GM19035 (cell line): ENCODE measurements at regions not wholly inside any gene's neighbourhood (a gene's known extent, or its start where the extent isn't known, plus 50 kb on each side); places are given as distances from the start of the nearest gene placed in this dataset.
"Not testable (repeated sequence)": the region's sequence is repeated elsewhere in the genome, so short reads cannot be mapped to it uniquely, and the experiment has no call there.

Experiments used
- ATAC-seq: cut with Tn5 transposase; IDR thresholded peaks from one replicate; pipeline ENCODE4 v1.9.1; 2021; ENCODE audit not compliant: unreplicated experiment

GRCh38 chr14:58876608-58877007 is 238.8 kb downstream of the DACT1 start:
- no peak for ATAC-seq

GRCh38 chr14:58878439-58879139 is 240.8 kb downstream of the DACT1 start:
- ATAC-seq = no peak

GRCh38 chr14:58881433-58881832 is 243.7 kb downstream of the DACT1 start:
- no peak for ATAC-seq

- ATAC-seq = no peak
Observed at GRCh38 chr14:58882577-58883018, 244.8 kb downstream of the DACT1 start.

GRCh38 chr14:58884442-58884841 is 246.7 kb downstream of the DACT1 start:
- no peak for ATAC-seq

- no peak for ATAC-seq
Observed at GRCh38 chr14:58887931-58888330, 250.2 kb downstream of the DACT1 start.

GRCh38 chr14:58898655-58899316 is 261.0 kb downstream of the DACT1 start:
- no peak for ATAC-seq

GRCh38 chr14:58899317-58899713 is 261.6 kb downstream of the DACT1 start:
- ATAC-seq = no peak

GRCh38 chr14:58901826-58902225 is 264.1 kb downstream of the DACT1 start:
- no peak for ATAC-seq

- no peak for ATAC-seq
Observed at GRCh38 chr14:58904776-58905175, 267.0 kb downstream of the DACT1 start.

GRCh38 chr14:58907803-58908202 is 270.0 kb downstream of the DACT1 start:
- ATAC-seq = no peak

- ATAC-seq = no peak
Observed at GRCh38 chr14:58912287-58912686, 274.5 kb downstream of the DACT1 start.

GRCh38 chr14:58912799-58913432 is 275.2 kb downstream of the DACT1 start:
- no peak for ATAC-seq

GRCh38 chr14:58914279-58914855 is 274.1 kb upstream of the DAAM1 start:
- ATAC-seq = no peak

- ATAC-seq = no peak
Observed at GRCh38 chr14:58915646-58916045, 272.8 kb upstream of the DAAM1 start.

GRCh38 chr14:58918066-58918738 is 270.3 kb upstream of the DAAM1 start:
- no peak for ATAC-seq

- no peak for ATAC-seq
Observed at GRCh38 chr14:58919217-58919616, 269.2 kb upstream of the DAAM1 start.

GRCh38 chr14:58920230-58920629 is 268.2 kb upstream of the DAAM1 start:
- no peak for ATAC-seq

- not testable (repeated sequence) for ATAC-seq
Observed at GRCh38 chr14:58922201-58922940, 266.1 kb upstream of the DAAM1 start.

- ATAC-seq = no peak
Observed at GRCh38 chr14:58923751-58924405, 264.6 kb upstream of the DAAM1 start.
